Endothelial cell of umbilical vein (primary cell): ENCODE measurements at regions not wholly inside any gene's neighbourhood (a gene's known extent, or its start where the extent isn't known, plus 50 kb on each side); places are given as distances from the start of the nearest gene placed in this dataset.

Experiments
- BruUV-seq: library from RNA; stranded (reverse); fragments of 400-500 nt; replicated peaks from 2 replicates; lab custom pipeline; 2021; lab: Mats Ljungman, UMichigan
- CTCF ChIA-PET: fragments of 300-600, 350-600 bp; sonication (Branson Sonifier 250); formaldehyde crosslinking; loops from one replicate; lab custom pipeline; 2021; ENCODE audit warnings: antibody characterized with exemption, inconsistent platforms; lab: Charles Lee
- POLR2A ChIA-PET: fragments of 300-600, 350-600 bp; sonication (Branson Sonifier 250); formaldehyde crosslinking; loops from one replicate; lab custom pipeline; 2021; ENCODE audit warnings: antibody characterized with exemption, inconsistent platforms; lab: Charles Lee
- DNase-seq: peaks from one replicate; pipeline ENCODE4 v3.0.0-alpha.2; 2011; ENCODE audit warnings: low read depth, low spot score
- FAIRE-seq: peaks from 2 replicates; lab custom pipeline; 2011; peaks lifted over from hg19 to GRCh38; lab: Jason Lieb, UNC
- H2AFZ ChIP-seq: 2 replicates; pipeline ENCODE4 v1.6.0; 2012; ENCODE audit warnings: low read depth, low read length, control low read depth, inconsistent platforms
- H3K27ac ChIP-seq: 2 replicates; pipeline ENCODE4 v1.5.1; 2011; ENCODE audit warnings: low read depth, mild to moderate bottlenecking, control low read depth, low read length, moderate library complexity; ENCODE audit not compliant: insufficient read depth
- H3K27me3 ChIP-seq, 2 experiments: 2 replicates each; pipeline versions ENCODE4 v1.6.0 to v1.6.1; 2011; ENCODE audit warnings: low read length in 2 of 2, mixed read lengths in 1 of 2; ENCODE audit not compliant: control insufficient read depth in 2 of 2, insufficient read depth in 2 of 2
- H3K36me3 ChIP-seq, 2 experiments: 2 replicates in 1 of 2; 3 replicates in 1 of 2; pipeline ENCODE4 v1.5.1; 2011; ENCODE audit warnings: low read length in 2 of 2, mild to moderate bottlenecking in 1 of 2, moderate library complexity in 1 of 2; ENCODE audit not compliant: control insufficient read depth in 2 of 2, insufficient read depth in 2 of 2; ENCODE audit errors: extremely low read depth in 1 of 2
- H3K4me1 ChIP-seq: 3 replicates; pipeline ENCODE4 v1.5.1; 2011; ENCODE audit warnings: mild to moderate bottlenecking, low read length; ENCODE audit not compliant: control insufficient read depth, insufficient read depth; ENCODE audit errors: extremely low read depth
- H3K4me2 ChIP-seq: 2 replicates; pipeline ENCODE4 v1.6.1; 2011; ENCODE audit warnings: low read length, control low read depth, mixed read lengths; ENCODE audit not compliant: insufficient read depth
- H3K4me3 ChIP-seq, 3 experiments: fragments of 200-600 bp in 1 of 3; sonication (generic), shearing (Covaris generic) in 1 of 3; replicated peaks in 1 of 3; 2 replicates each; pipeline ENCODE4 v1.5.1; 2011 to 2016; ENCODE audit warnings: control low read depth in 3 of 3, low read length in 3 of 3, mild to moderate bottlenecking in 2 of 3, inconsistent platforms in 1 of 3, low read depth in 1 of 3, moderate library complexity in 1 of 3; ENCODE audit not compliant: insufficient read depth in 1 of 3
- H3K79me2 ChIP-seq: 2 replicates; pipeline ENCODE4 v1.6.0; 2012; ENCODE audit warnings: low read length, inconsistent platforms; ENCODE audit not compliant: control insufficient read depth, insufficient read depth
- H3K9ac ChIP-seq: replicated peaks from 2 replicates; pipeline ENCODE3; 2011; ENCODE audit warnings: low read length, control low read depth; ENCODE audit not compliant: insufficient read depth; ENCODE audit errors: extremely low read depth
- H3K9me1 ChIP-seq: replicated peaks from 3 replicates; pipeline ENCODE4 v1.6.0; 2011; ENCODE audit warnings: mild to moderate bottlenecking, low read length; ENCODE audit not compliant: control insufficient read depth, insufficient read depth; ENCODE audit errors: extremely low read depth
- H3K9me3 ChIP-seq: replicated peaks from 2 replicates; pipeline ENCODE4 v1.5.1; 2012; ENCODE audit warnings: low read length, inconsistent platforms; ENCODE audit not compliant: control insufficient read depth, insufficient read depth
- H4K20me1 ChIP-seq: replicated peaks from 2 replicates; pipeline ENCODE3; 2011; ENCODE audit warnings: mild to moderate bottlenecking, low read length; ENCODE audit not compliant: control insufficient read depth, insufficient read depth; ENCODE audit errors: extremely low read depth
- EZH2 ChIP-seq: IDR thresholded peaks from 2 replicates; pipeline ENCODE4 v1.6.1; 2012; ENCODE audit warnings: borderline replicate concordance, low read depth, mild to moderate bottlenecking, moderate library complexity, low read length, inconsistent platforms; ENCODE audit not compliant: severe bottlenecking
- FOS ChIP-seq: IDR thresholded peaks from 2 replicates; pipeline ENCODE4 v1.6.1; 2011; ENCODE audit warnings: mild to moderate bottlenecking, low read length, moderate library complexity, borderline replicate concordance; ENCODE audit not compliant: insufficient read depth
- GATA2 ChIP-seq: IDR thresholded peaks from 2 replicates; pipeline ENCODE4 v1.7.0; 2011; ENCODE audit warnings: low read depth, mild to moderate bottlenecking, moderate library complexity, mixed read lengths, low read length; ENCODE audit not compliant: insufficient read length, insufficient read depth
- JUN ChIP-seq: IDR thresholded peaks from 2 replicates; pipeline ENCODE4 v1.6.1; 2011; ENCODE audit warnings: borderline replicate concordance, low read depth; ENCODE audit not compliant: insufficient read length, insufficient read depth
- MYC ChIP-seq: IDR thresholded peaks from one replicate; pipeline ENCODE4 v1.6.1; 2011; ENCODE audit warnings: mild to moderate bottlenecking, low read depth, low read length
- POLR2A ChIP-seq: IDR thresholded peaks from 2 replicates; pipeline ENCODE4 v1.6.1; 2012; ENCODE audit warnings: low read depth, mild to moderate bottlenecking, control low read depth, low read length
- POLR2AphosphoS5 ChIP-seq: IDR thresholded peaks from 2 replicates; pipeline ENCODE4 v1.6.1; 2012; ENCODE audit warnings: low read depth, mild to moderate bottlenecking, control low read depth, low read length, moderate library complexity; ENCODE audit not compliant: insufficient read depth
- dilution Hi-C: fragments of 300-500 bp; cut with MboI; formaldehyde crosslinking; loops from one replicate; pipeline ENCODE4 v1.15.0; 2019; ENCODE audit warnings: low sequenced_read_pairs; ENCODE audit not compliant: extremely low pct_ligation_motif_present
- intact Hi-C: fragments of 100-400 bp; cut with micrococcal nuclease; formaldehyde crosslinking; loops from one replicate; pipeline ENCODE4 v1.10.0; 2022
- TF ChIP-seq, protein P1 (sequence below): IDR thresholded peaks from 2 replicates; pipeline ENCODE4 v1.6.1; 2011; ENCODE audit not compliant: insufficient read depth, insufficient read length
- TF ChIP-seq, protein P2 (sequence below), 2 donors: IDR thresholded peaks; 1 replicate in 1 of 2; 2 replicates in 1 of 2; pipeline ENCODE4 v1.5.1; 2011; ENCODE audit warnings: low read length in 2 of 2, mild to moderate bottlenecking in 2 of 2, moderate library complexity in 2 of 2, control low read depth in 1 of 2, inconsistent platforms in 1 of 2, low read depth in 1 of 2; ENCODE audit not compliant: insufficient read depth in 1 of 2; ENCODE audit errors: extremely low read depth in 1 of 2

DNA sequence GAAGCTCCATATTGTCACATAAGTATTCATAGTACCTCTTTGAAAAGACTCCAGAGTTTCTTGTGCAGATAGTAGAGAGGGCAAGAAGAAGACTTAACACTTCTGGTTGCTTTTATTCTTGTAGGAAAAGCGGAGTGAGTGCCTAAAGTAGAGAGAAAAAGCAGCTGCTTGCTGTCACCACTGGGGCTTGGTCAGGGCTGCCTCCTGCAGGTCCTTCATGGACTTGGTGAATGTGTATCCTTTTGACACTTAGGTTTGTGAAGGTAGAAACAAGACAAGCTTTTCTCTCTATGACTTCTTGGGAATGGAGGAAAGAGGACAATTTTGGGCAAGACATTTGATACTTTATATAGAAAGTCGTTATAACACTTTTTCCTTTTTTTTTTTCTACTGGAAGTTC is 312.8 kb upstream of the FANCL start:
- dilution Hi-C loops (no loop called here), intact Hi-C loops (loop anchor here (5.0 kb wide), 1 partner anchor 647 kb away; no protein-coding TSS in a partner anchor)
- H3K9me1 ChIP-seq = no peaks in the 10 kb centered on the region
- CTCF ChIA-PET = interaction anchor here (0.8 to 3.2 kb wide), 10 partner anchors 8 to 834 kb away, joined by 3 to 11 read pairs (median 3); no protein-coding TSS in a partner anchor
- H3K4me2 ChIP-seq = no peak overlapping the region
- H3K27ac ChIP-seq = no peak overlapping the region
- no peak overlapping the region for H2AFZ ChIP-seq
- H3K9me3 ChIP-seq = no peaks in the 10 kb centered on the region
- no peak overlapping the region for H3K9ac ChIP-seq
- H3K4me3 ChIP-seq = no peak overlapping the region
- no peaks in the 10 kb centered on the region for H4K20me1 ChIP-seq
- H3K27me3 ChIP-seq = peaks cover 4% of the 10 kb centered on the region in 2 experiments
- no peaks in the 10 kb centered on the region for H3K36me3 ChIP-seq
- BruUV-seq = no TSS peak
- POLR2A ChIA-PET = no interaction called here
- DNase-seq = no peak
- FAIRE-seq = no peak
- H3K4me1 ChIP-seq = no peaks in the 10 kb centered on the region
- no peak for TF ChIP-seq POLR2AphosphoS5
- TF ChIP-seq, protein P1, sequence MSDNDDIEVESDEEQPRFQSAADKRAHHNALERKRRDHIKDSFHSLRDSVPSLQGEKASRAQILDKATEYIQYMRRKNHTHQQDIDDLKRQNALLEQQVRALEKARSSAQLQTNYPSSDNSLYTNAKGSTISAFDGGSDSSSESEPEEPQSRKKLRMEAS = no peak
- no peak for TF ChIP-seq GATA2
- TF ChIP-seq MYC = no peak
- no peak for TF ChIP-seq POLR2A
- TF ChIP-seq FOS = no peak
- no peak for TF ChIP-seq JUN
- TF ChIP-seq, protein P2, sequence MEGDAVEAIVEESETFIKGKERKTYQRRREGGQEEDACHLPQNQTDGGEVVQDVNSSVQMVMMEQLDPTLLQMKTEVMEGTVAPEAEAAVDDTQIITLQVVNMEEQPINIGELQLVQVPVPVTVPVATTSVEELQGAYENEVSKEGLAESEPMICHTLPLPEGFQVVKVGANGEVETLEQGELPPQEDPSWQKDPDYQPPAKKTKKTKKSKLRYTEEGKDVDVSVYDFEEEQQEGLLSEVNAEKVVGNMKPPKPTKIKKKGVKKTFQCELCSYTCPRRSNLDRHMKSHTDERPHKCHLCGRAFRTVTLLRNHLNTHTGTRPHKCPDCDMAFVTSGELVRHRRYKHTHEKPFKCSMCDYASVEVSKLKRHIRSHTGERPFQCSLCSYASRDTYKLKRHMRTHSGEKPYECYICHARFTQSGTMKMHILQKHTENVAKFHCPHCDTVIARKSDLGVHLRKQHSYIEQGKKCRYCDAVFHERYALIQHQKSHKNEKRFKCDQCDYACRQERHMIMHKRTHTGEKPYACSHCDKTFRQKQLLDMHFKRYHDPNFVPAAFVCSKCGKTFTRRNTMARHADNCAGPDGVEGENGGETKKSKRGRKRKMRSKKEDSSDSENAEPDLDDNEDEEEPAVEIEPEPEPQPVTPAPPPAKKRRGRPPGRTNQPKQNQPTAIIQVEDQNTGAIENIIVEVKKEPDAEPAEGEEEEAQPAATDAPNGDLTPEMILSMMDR (IDR thresholded peaks at IDR 0.05; ENCODE audit: extremely low read depth in 1 of 2, insufficient read depth in 1 of 2, low read depth in 1 of 2, low read length in 2 of 2) = no peak
- TF ChIP-seq EZH2 = no peak
- no peaks in the 10 kb centered on the region for H3K79me2 ChIP-seq
